NCI-H2107 (cell line): ENCODE measurements at regions not wholly inside any gene's neighbourhood (a gene's known extent, or its start where the extent isn't known, plus 50 kb on each side); places are given as distances from the start of the nearest gene placed in this dataset.

ENCODE experiments used
- DNase-seq: peaks from one replicate; lab custom pipeline; 2025; lab: John Stamatoyannopoulos, UW

DNA sequence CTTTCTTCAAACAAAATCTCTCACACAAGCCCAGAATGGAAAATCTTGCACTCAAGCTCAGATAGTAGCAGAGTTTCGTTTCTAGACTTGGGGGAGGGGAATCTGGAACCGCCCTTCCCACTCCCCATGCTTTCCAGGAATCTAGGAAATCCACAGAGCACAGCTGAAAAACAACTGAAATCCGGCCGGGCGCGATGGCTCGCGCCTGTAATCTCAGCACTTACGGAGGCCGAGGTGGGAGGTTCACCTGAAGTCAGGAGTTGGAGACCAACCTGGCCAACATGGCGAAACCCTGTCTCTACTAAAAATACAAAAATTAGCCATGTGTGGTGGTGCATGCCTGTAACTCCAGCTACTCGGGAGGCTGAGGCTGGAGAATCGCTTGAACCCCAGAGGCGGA lies 127.3 kb upstream of the SLC34A2 start:
- DNase-seq, result no peak

DNA sequence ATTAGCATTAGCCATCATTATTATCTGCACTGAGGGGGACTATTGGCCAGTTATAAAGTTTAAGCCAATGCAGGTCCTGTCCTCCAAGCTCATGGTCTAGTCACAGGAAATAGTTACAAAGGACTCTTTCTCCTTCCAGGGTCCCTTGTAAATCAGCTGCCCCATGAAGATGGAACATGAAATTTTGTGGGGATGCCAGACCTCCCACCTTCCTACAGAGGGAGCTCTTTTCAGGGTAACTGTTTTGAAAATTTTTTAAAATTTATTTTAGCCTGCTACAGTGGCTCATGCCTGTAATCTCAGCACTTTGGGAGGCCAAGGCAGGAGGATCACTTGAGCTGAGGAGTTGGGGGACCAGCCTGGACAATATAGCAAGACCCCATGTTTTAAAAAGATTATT lies 124.4 kb upstream of the SLC34A2 start:
- DNase-seq, result no peak

DNA sequence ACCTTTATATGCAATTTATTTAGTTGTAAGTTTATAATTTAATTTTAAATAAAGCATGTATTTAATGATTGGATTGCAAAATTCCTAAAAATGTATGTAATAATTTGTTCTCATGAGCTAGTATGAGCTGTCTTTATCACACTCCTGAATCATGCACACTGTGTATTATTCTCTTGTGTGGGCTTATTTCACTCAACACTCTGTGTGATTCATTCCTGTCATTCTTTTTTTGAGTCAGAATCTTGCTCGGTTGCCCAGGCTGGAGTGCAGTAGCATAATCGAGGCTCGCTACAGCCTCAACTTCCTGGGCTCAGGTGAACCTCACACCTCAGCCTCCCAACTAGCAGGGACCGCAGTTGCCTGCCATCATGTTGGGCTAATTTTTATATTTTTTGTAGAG lies 123.1 kb upstream of the SLC34A2 start:
- DNase-seq, result no peak

DNA sequence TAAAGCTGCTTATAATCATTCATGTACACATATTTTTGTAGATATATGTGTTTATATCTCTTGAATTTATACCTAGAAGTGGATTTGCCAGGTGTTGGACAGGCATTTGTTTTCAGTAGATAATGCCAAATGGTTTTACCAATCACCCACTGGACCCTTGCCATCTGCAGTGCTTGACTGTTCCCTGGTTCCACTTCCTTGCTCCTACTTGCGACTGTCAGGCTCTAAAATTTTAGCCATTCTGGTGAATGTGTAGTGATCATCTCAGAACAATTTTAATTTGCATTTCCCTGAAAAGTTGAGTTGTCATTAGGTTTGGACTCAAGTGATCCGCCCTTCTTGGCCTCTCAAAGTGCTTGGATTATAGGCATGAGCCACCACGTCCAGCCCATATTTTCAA lies 122.4 kb upstream of the SLC34A2 start:
- DNase-seq, result no peak

DNA sequence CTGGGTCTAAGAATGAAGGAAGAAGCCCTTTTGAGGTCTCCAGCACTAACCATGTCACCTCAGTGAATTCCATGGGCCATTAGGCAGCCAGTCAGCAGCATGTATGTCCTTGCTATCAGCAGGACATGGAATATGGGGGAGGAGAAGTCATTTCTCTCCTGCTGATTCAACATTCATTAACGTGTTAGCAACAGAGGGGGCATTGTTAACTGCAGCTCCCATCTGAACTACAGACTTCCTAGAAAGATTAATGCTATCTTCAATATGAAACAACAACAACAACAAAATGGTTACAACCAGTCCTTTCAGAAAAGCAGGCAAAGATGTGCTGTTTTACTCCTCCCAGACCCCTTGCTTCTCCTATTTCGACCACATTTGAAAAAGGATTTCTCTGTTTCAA lies 120.4 kb upstream of the SLC34A2 start:
- DNase-seq, result no peak

DNA sequence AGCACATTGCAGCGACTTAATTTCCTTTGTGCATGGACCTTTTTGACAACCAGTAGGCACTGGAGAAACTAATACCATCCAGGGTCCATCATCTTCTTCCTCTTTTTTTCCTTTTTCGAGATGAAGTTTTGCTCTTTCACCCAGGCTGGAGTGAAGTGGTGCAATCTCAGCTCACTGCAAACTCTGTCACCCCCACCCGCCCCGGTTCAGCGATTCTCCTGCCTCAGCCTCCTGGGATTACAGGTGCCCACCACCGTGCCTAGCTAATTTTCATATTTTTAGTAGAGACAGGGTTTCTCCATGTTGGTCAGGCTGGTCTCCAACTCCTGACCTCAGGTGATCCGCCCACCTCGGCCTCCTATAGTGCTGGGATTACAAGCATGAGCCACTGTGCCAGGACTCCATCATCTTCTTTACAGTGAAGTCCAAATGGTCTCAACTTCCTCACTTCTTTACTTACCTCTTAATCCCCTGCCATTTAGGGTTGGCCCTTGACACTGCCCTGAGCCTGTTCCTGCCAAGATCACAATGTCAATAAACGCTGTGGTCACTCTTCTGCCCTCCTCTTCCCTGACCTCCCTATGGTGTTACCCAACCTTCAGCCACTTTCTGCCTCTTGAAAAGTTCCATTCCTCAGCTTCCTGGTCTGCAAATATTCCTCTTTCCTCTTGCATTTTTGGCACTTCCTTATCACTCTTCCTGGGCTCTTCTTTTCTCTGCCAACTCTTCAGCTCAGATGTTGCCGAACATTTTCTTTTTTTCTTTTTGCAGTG lies 119.8 kb upstream of the SLC34A2 start:
- DNase-seq, result no peak

DNA sequence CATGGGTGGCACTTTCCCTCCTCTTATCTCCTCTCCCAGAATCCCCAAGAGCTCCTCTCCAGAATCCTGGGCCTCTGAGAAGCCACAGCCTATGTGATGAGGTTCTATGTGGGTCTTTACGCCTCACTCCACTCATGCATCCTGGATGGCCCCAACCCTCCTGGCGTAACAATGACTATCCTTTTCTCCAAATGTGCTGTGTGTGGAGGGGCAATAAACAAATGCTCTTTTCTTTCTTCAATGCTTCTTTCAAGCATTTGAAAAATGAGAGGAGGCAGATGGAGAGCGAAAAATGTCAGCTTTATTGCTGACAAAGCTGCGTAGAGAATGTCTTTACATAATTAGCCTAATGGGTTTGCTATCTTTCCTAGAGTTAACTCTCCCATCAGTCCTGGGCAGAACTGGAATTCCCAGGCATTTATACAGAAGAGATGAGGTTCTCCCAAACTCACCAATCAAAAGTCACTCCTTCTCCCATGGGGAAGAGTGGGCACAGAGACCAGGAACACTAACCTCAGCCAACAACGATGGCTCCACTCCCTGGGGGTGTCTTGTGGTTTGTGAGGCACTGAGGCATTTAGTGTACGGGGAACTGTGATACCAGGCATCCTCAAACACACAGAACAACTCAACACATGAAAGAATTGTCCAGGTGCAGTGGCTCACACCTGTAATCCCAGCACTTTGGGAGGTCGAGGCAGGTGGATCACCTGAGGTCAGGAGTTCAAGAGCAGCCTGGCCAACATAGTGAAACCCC lies 118.9 kb upstream of the SLC34A2 start:
- DNase-seq, result peak; percentile 34

DNA sequence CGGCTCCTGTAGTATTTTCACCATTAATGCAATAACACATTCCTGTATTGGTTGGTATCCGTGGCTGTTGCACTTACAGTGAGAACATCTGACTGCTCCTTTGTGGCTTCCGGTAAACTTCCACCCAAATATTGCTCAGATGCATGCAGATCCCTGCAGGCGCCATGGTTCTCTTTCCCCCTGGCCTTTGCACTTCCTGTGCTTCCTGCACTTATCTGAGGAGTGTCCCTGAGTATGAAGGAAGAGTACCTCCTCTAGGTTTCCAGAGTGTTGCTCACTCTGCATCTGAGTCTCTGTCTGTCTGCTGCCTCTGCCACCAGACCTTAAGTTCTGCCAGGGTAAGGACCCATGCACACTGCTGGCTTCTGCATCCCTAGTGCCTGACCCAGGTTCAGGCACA lies 117.2 kb upstream of the SLC34A2 start:
- no peak for DNase-seq

DNA sequence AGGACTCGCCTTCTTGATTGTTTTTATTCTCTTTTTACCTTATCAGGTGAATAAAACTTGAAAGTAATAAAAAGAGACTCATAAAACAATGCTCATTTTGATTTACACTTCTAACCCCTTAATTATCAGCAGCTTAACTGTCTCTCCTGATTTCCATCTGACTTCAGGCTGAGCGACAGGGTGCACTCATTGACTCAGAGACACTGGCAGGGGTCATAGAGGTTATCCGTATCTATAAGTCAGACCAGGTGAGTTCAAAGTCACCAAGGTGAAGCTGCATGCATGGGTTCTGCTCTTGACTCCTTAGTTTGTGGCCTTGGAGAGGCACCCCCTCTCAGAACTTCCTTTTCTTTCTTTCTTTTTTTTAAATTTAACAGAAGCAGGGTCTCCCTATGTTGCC lies 116.4 kb upstream of the SLC34A2 start:
- DNase-seq, result no peak

DNA sequence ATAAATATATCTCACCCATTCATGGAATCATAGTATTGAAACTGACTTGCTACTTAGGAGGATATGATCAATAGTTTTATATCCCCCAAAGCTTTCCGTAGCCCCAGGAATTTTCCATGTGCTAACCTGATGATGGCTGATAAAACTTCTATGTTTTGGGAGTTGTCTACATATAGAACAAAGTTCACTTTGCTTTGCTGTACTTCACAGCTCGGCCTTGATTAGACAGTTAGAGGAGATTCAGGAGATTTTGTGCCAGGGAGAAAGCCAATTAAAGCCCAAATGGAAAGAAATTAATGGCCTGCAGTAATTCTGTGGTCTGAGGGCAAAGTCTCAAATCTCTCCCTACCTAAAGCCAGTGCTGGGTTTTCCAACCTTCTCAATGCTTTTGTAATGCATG lies 114.9 kb upstream of the SLC34A2 start:
- DNase-seq, result no peak

DNA sequence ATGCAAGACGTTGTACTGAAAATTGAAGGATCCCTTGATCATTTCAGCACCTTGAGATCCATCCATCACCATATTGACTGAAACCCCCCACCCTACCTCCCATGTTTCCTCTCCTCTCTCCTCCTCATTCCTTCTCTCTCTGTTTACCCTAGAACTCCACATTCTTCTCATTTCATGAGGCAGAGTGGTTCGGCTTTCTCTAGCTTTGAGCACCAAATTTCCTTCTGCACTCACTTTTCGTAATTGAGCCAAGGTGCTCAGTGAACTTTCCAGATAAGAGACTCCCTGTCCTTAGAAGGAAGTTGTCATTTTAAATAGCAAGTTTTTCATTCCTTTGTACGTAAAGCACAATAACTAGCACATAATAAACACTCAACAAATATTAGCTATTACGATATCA lies 108.3 kb upstream of the SLC34A2 start:
- DNase-seq, result no peak

DNA sequence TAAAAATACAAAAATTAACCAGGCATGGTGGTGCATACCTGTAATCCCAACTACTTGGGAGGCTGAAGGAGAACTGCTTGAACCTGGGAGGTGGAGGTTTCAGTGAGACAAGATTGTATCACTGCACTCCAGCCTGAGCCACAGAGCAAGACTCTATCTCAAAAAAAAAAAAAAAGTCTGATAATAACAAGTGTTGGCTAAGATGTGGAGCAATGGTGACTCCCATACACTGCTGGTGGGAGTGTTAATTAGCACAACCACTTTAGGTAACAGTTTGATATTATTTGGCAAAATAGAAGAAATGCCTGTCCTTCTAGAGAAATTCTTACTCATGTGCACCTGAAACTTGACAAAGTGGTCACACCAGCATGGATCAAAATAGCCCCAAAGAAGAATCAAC lies 106.2 kb upstream of the SLC34A2 start:
- DNase-seq, result no peak

DNA sequence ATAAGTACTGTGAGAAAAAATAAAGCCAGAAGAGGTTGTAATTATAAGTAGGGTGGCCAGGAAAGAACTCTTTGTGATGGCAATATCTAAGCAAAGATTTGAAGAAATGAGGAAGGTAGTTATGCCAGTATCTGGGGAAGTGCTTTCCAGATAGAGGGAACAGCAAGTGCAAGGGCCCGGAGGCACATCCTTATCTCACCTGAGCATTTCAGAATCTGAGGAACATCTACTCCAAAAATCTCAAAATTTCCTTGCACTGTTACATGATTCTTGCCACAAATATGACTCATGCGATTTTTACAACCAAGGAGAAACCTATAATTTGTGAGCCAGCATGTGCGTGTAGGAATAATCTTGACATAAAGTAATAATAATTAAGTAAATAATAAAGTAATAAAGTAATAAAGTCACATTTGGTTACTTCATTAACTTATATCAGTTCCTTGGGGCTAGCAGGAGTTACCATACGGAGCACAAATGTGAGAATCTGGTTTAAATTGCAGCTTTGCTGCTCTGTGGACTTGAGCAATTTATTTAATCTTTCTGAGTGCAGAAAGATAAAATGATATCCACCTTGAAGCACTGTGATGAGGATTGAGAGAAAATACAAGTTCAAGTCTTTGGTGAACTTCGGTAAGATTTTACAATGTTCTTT lies 105.1 kb upstream of the SLC34A2 start:
- no peak for DNase-seq

DNA sequence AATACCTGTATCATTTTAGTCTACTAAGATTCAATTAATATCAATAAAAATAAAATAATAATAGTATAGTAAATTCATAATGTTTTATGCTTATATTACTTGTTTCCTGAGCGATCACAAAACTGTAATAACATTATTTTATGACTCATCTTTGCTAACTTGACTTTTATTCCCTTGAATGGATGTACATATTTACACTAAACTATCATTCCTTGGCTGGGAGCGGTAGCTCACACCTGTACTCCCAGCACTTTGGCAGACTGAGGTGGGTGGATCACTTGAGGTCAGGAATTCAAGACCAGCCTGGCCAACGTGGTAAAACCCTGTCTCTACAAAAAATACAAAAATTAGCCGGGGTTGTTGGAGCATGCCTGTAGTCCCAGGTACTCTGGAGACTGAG lies 104.0 kb upstream of the SLC34A2 start:
- no peak for DNase-seq

DNA sequence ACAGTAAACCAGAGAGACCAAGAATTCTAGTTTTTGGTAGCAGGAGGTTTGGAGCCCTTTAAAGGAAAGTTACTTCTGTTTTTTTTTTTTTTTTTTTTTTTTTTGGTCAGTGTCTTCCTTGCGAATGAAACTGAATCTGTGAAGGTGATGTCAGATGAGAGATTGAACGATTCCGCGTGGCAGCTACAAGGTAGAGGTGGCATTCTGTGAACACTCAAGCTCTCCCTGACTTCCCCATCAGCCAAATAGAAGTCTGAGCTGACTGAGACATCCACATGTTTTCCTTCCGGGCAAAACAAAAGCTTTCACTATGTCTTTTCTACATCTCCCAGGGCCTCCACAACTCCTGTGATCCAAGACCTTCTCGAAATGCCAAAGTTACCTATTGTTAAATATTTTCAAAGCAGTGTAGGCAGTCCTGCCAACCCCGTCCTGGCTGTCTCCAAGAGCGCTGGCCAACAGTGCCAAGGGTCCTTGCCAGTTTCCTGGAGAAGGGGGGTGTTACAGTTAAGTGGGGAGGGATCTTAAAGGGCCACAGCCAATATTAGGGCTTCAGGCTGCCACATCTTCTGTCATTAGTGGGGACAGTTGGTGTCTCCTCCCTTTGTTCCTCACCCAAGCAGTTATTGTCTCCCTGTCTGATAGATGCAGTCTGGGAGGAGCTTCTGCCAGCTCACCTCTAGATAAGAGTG lies 102.9 kb upstream of the SLC34A2 start:
- no peak for DNase-seq

DNA sequence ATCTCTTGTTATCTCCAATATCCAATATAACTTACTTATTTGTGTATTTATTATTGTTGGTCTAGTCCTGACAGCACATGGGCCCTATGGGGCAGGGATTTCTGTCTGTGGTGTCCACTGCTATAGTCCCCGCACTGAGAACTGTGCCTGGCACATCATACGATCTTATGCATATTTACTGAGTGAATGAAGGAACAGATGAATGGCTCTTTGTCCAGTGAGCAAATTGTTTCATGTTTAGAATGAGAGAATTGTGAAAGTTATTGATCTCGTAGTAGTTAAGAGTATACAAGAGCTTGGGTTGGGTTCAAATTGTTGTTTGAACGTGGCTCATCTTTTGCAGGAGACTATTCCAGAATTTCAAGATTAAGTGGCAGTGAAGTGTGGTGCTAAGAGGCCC lies 96.1 kb upstream of the SLC34A2 start:
- no peak for DNase-seq

DNA sequence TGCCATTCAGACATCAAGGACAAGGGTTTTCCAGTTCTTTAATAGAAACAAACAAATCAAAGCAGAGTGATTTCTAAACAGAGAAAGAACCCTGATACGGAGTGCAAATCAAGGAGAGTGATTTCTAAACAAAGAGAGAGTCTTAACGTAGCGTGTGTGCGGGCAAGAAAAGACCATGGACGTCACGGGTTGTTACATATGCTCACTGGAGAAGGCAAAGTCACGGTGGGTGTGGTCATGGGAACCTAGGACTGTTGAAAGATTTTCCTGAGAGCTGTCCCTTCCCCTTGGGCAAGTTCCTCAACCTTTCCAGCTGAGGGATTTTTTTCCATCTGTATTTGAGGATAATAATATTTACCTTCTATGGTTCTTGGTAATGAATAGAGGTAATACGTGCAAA lies 95.0 kb upstream of the SLC34A2 start:
- no peak for DNase-seq

DNA sequence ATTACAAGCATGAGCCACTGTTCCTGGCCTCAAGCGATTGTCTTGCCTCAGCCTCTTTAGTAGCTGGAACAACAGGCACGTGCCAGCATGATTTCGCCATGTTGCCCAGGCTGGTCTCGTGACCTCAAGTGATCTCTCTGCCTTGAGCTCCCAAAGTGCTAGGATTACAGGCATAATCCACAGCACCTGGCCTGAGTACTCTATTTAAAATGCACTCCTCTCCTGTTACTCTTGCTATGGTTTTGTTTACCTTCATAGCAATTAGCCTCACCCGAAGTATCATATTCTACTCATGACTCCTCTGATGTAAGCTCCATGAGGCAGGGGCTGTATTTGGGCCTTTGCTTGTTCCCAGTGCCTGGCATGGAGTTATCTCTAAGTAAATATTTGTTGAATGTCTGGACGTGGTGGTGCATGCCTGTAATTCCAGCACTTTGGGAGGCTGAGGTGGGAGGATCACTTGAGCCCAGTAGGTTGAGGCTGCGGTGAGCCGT lies 92.5 kb upstream of the SLC34A2 start:
- peak; percentile 57 for DNase-seq

DNA sequence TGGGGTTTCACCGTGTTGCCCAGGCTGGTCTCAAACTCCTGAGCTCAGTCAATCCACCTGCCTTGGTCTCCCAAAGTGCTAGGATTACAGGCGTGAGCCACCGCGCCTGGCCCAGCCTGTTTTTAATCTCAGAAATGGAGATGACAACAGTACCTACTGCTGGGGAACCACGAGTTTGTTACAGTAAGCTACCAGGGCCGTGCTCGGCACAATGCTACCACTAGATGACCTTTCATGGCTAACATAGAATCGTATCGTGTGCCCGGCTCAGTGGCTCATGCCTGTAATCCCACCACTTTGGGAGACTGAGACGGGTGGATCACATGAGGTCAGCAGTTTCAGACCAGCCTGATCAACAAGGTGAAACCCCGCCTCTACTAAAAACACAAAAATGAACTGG lies 90.8 kb upstream of the SLC34A2 start:
- no peak for DNase-seq

DNA sequence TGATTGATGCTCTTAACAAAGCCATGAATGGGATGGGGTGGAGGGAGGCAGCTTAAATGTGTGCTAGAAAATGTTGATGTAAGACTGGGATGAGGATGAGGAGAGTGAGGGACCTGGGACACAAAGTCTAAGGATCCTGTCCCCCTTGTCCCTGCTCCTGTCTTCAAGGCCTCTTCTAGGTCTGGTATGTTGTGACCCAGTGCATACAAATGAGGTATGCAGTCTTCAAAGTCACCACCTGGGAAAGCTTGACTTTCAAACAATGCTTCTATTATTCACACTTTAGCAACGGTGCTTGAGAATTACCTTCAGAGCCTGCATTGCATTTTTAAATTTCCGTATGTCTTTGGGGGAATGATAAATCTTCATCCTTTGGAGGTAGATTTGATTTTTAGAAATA lies 88.4 kb upstream of the SLC34A2 start:
- no peak for DNase-seq

DNA sequence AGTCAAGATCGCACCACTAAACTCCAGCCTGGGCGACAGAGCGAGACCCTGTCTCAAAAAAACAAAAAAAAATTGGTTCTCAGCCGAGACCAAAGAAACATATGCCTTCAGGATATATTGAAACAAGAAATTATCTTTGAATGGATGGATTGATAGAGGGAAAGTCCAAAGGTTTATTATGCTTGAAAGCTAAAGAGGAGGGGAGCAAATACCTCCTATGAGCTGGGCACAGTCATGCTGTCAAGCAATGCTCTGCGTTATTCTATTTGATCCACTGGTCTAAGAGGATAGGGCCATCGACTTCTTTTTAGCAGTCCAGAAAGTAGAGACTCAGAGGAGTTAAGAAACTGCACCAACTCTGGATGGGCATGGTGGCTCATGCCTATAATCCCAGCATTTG lies 85.9 kb upstream of the SLC34A2 start:
- no peak for DNase-seq

DNA sequence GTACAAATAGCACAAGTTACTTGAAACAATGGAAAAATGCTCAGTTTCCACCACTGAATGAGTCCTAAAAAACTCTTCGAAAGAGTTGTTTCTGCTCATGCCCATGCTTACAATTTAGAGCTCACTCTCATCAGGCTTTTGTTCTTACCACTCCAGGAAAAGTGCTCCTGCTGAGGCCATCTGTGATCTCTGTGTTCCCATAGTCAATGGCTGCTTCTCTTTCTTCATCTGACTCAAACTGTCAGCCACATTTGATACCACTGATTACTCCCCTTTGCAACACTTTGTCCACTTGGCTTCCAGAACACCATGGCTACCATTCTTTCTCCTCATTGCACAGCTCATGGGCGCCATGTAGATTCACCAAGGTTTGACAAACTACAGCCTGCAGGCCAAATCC lies 80.0 kb upstream of the SLC34A2 start:
- no peak for DNase-seq

DNA sequence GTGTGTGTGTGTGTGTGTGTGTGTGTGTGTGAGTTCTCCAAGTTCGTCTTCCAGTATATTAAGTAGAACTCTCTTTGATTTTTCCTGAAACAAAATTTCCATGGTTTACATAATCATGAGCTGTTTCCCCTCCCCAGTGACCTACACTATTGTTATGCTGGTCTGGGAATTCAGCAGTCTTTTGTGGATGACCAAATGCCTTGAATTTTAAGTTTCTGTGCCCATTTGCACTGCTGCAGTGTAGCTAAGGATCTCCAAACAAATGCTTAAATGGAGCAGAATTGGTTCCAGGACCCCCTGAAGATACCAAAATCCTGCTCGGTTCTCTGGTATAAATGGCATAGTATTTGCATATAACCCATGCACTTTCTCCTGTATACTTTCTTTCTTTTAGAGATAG lies 77.2 kb upstream of the SLC34A2 start:
- DNase-seq, result no peak
